Mesendoderm (in vitro differentiated cells): ENCODE measurements at regions not wholly inside any gene's neighbourhood (a gene's known extent, or its start where the extent isn't known, plus 50 kb on each side); places are given as distances from the start of the nearest gene placed in this dataset.

Experiments used
- DNase-seq: peaks from one replicate; pipeline ENCODE4 v3.0.0; 2013
- H2AK5ac ChIP-seq: 2 replicates; pipeline ENCODE4 v1.6.1; 2013; ENCODE audit warnings: low read length, inconsistent platforms
- H2BK120ac ChIP-seq: 2 replicates; pipeline ENCODE4 v1.6.1; 2013; ENCODE audit warnings: low read depth, mild to moderate bottlenecking, low read length, moderate library complexity, mixed read lengths
- H2BK15ac ChIP-seq: replicated peaks from 2 replicates; pipeline ENCODE4 v1.6.1; 2013; ENCODE audit warnings: low read depth, mild to moderate bottlenecking, moderate library complexity
- H2BK5ac ChIP-seq: 2 replicates; pipeline ENCODE4 v1.6.1; 2013; ENCODE audit warnings: low read length, inconsistent platforms
- H3K18ac ChIP-seq: 2 replicates; pipeline ENCODE4 v1.6.1; 2013; ENCODE audit warnings: mild to moderate bottlenecking, low read length, mixed read lengths
- H3K23ac ChIP-seq: one replicate; pipeline ENCODE4 v1.6.1; 2013; ENCODE audit warnings: low read length
- H3K27ac ChIP-seq: 2 replicates; pipeline ENCODE4 v1.5.1; 2013; ENCODE audit warnings: low read depth, mild to moderate bottlenecking, inconsistent platforms, low read length, moderate library complexity
- H3K27me3 ChIP-seq: 2 replicates; pipeline ENCODE4 v1.6.1; 2013; ENCODE audit warnings: low read length, control low read depth, mild to moderate bottlenecking, inconsistent platforms; ENCODE audit not compliant: insufficient read depth, poor library complexity
- H3K36me3 ChIP-seq: 2 replicates; pipeline ENCODE4 v1.6.1; 2013; ENCODE audit warnings: low read length, inconsistent platforms; ENCODE audit not compliant: control insufficient read depth, insufficient read depth
- H3K4ac ChIP-seq: one replicate; pipeline ENCODE4 v1.6.1; 2013; ENCODE audit warnings: low read depth, mild to moderate bottlenecking, low read length, moderate library complexity
- H3K4me1 ChIP-seq: 2 replicates; pipeline ENCODE4 v1.6.1; 2013; ENCODE audit warnings: low read depth, low read length, inconsistent platforms; ENCODE audit not compliant: control insufficient read depth
- H3K4me2 ChIP-seq: 2 replicates; pipeline ENCODE4 v1.6.1; 2013; ENCODE audit warnings: low read length
- H3K4me3 ChIP-seq: 2 replicates; pipeline ENCODE4 v1.5.1; 2013; ENCODE audit warnings: mild to moderate bottlenecking, low read length
- H3K56ac ChIP-seq: one replicate; pipeline ENCODE4 v1.6.1; 2013; ENCODE audit warnings: low read length
- H3K79me1 ChIP-seq: 2 replicates; pipeline ENCODE4 v1.6.1; 2013; ENCODE audit warnings: low read length, inconsistent platforms
- H3K79me2 ChIP-seq: 2 replicates; pipeline ENCODE4 v1.6.1; 2013; ENCODE audit warnings: mild to moderate bottlenecking, low read length; ENCODE audit not compliant: control insufficient read depth, insufficient read depth
- H3K9ac ChIP-seq: 2 replicates; pipeline ENCODE4 v1.6.1; 2013; ENCODE audit warnings: low read length, inconsistent platforms
- H4K5ac ChIP-seq: one replicate; pipeline ENCODE4 v1.6.1; 2013; ENCODE audit warnings: low read length
- H4K8ac ChIP-seq: one replicate; pipeline ENCODE4 v1.6.1; 2013; ENCODE audit warnings: low read depth, mild to moderate bottlenecking, control low read depth, low read length, moderate library complexity
- WGBS: extraction: QIAGEN DNeasy Blood & Tissue Kit; methylation state at CpG from one replicate; pipeline ENCODE4 v1.1.7; 2013; ENCODE audit warnings: low lambda C conversion rate, missing lambda C conversion rate; ENCODE audit not compliant: insufficient coverage; ENCODE audit errors: extremely low coverage; 5-methylcytosine and 5-hydroxymethylcytosine counted together

GRCh38 chr7:18363751-18364380 is 131.7 kb upstream of the HDAC9 start:
- H3K4me3 ChIP-seq = no peak overlapping the region
- H4K8ac ChIP-seq = no peak overlapping the region
- no peak overlapping the region for H4K5ac ChIP-seq
- no peaks in the 10 kb centered on the region for H3K36me3 ChIP-seq
- H3K79me1 ChIP-seq = no peaks in the 10 kb centered on the region
- H2BK15ac ChIP-seq = no peak overlapping the region
- H2AK5ac ChIP-seq = no peak overlapping the region
- no peak for DNase-seq
- WGBS = no CpG with 5 or more reads among the region's 4 CpGs
- H3K27ac ChIP-seq = no peak overlapping the region
- H3K79me2 ChIP-seq = no peaks in the 10 kb centered on the region
- no peak overlapping the region for H3K23ac ChIP-seq
- H3K27me3 ChIP-seq = no peaks in the 10 kb centered on the region
- H3K56ac ChIP-seq = no peak overlapping the region
- H3K4me2 ChIP-seq = no peak overlapping the region
- H3K4ac ChIP-seq = no peak overlapping the region
- no peaks in the 10 kb centered on the region for H3K4me1 ChIP-seq
- H2BK120ac ChIP-seq = no peak overlapping the region
- no peak overlapping the region for H2BK5ac ChIP-seq
- no peak overlapping the region for H3K9ac ChIP-seq
- H3K18ac ChIP-seq = no peak overlapping the region

GRCh38 chr7:18364396-18364795 is 131.2 kb upstream of the HDAC9 start:
- Histone ChIP-seq H3K4me1 (no peaks in the 10 kb centered on the region), H3K27me3 (no peaks in the 10 kb centered on the region), H3K36me3 (no peaks in the 10 kb centered on the region), H3K79me1 (no peaks in the 10 kb centered on the region), H4K8ac (no peak overlapping the region), H2BK120ac (no peak overlapping the region), H3K56ac (no peak overlapping the region), H3K4me3 (no peak overlapping the region), H2BK5ac (no peak overlapping the region), H4K5ac (no peak overlapping the region), H3K23ac (no peak overlapping the region), H2BK15ac (no peak overlapping the region), H3K4me2 (no peak overlapping the region), H2AK5ac (no peak overlapping the region), H3K79me2 (no peaks in the 10 kb centered on the region), H3K9ac (no peak overlapping the region), H3K4ac (no peak overlapping the region), H3K27ac (no peak overlapping the region), H3K18ac (no peak overlapping the region)
- no CpG with 5 or more reads among the region's 2 CpGs for WGBS
- DNase-seq = no peak

- DNase-seq = no peak
- Histone ChIP-seq H4K8ac (no peak overlapping the region), H2BK15ac (no peak overlapping the region), H2AK5ac (no peak overlapping the region), H3K23ac (no peak overlapping the region), H3K18ac (no peak overlapping the region), H2BK5ac (no peak overlapping the region), H3K4ac (no peak overlapping the region), H2BK120ac (no peak overlapping the region), H3K27me3 (no peaks in the 10 kb centered on the region), H3K4me1 (no peaks in the 10 kb centered on the region), H3K79me2 (no peaks in the 10 kb centered on the region), H3K36me3 (no peaks in the 10 kb centered on the region), H3K56ac (no peak overlapping the region), H4K5ac (no peak overlapping the region), H3K9ac (no peak overlapping the region), H3K4me3 (no peak overlapping the region), H3K4me2 (no peak overlapping the region), H3K27ac (no peak overlapping the region), H3K79me1 (no peaks in the 10 kb centered on the region)
- no CpG with 5 or more reads among the region's 1 CpG for WGBS
These were observed 129.2 kb upstream of the HDAC9 start for GRCh38 chr7:18366394-18366793.

GRCh38 chr7:18369011-18369410 is 126.5 kb upstream of the HDAC9 start:
- Histone ChIP-seq H3K4ac (no peak overlapping the region), H2BK5ac (no peak overlapping the region), H3K79me2 (no peaks in the 10 kb centered on the region), H4K5ac (no peak overlapping the region), H3K4me2 (no peak overlapping the region), H3K18ac (no peak overlapping the region), H3K79me1 (no peaks in the 10 kb centered on the region), H4K8ac (no peak overlapping the region), H3K23ac (no peak overlapping the region), H2BK15ac (no peak overlapping the region), H3K9ac (no peak overlapping the region), H3K4me3 (no peak overlapping the region), H3K4me1 (no peaks in the 10 kb centered on the region), H2BK120ac (no peak overlapping the region), H2AK5ac (no peak overlapping the region), H3K36me3 (no peaks in the 10 kb centered on the region), H3K27ac (no peak overlapping the region), H3K56ac (no peak overlapping the region), H3K27me3 (no peaks in the 10 kb centered on the region)
- DNase-seq = no peak
- WGBS = 100% methylated on average over 1 of the region's 1 CpG

GRCh38 chr7:18370633-18371032 is 124.9 kb upstream of the HDAC9 start:
- Histone ChIP-seq H3K4me1 (no peaks in the 10 kb centered on the region), H3K27me3 (no peaks in the 10 kb centered on the region), H3K18ac (no peak overlapping the region), H2BK15ac (no peak overlapping the region), H4K5ac (no peak overlapping the region), H2AK5ac (no peak overlapping the region), H3K79me2 (no peaks in the 10 kb centered on the region), H3K4me2 (no peak overlapping the region), H3K23ac (no peak overlapping the region), H3K4ac (no peak overlapping the region), H3K79me1 (no peaks in the 10 kb centered on the region), H4K8ac (no peak overlapping the region), H3K4me3 (no peak overlapping the region), H3K36me3 (no peaks in the 10 kb centered on the region), H3K27ac (no peak overlapping the region), H2BK5ac (no peak overlapping the region), H3K9ac (no peak overlapping the region), H3K56ac (no peak overlapping the region), H2BK120ac (no peak overlapping the region)
- no CpG with 5 or more reads among the region's 5 CpGs for WGBS
- no peak for DNase-seq

GRCh38 chr7:18378989-18379605 is 116.5 kb upstream of the HDAC9 start:
- Histone ChIP-seq H3K4me2 (no peak overlapping the region), H3K18ac (no peak overlapping the region)
- WGBS = no CpG with 5 or more reads among the region's 2 CpGs

More at GRCh38 chr7:18378989-18379605, 116.5 kb upstream of the HDAC9 start:
- no peaks in the 10 kb centered on the region for H3K36me3 ChIP-seq
- no peak overlapping the region for H2BK120ac ChIP-seq
- H3K4me3 ChIP-seq = no peak overlapping the region
- no peak overlapping the region for H3K9ac ChIP-seq
- H3K4ac ChIP-seq = no peak overlapping the region
- no peak overlapping the region for H2BK15ac ChIP-seq
- H4K8ac ChIP-seq = no peak overlapping the region
- no peak for DNase-seq
- H4K5ac ChIP-seq = no peak overlapping the region
- no peak overlapping the region for H3K56ac ChIP-seq
- H2AK5ac ChIP-seq = no peak overlapping the region
- no peaks in the 10 kb centered on the region for H3K4me1 ChIP-seq
- no peak overlapping the region for H2BK5ac ChIP-seq
- H3K79me2 ChIP-seq = no peaks in the 10 kb centered on the region
- no peaks in the 10 kb centered on the region for H3K27me3 ChIP-seq
- H3K27ac ChIP-seq = no peak overlapping the region
- no peaks in the 10 kb centered on the region for H3K79me1 ChIP-seq
- no peak overlapping the region for H3K23ac ChIP-seq
